ENCODE measurements at regions not wholly inside any gene's neighbourhood (a gene's known extent, or its start where the extent isn't known, plus 50 kb on each side); places are given as distances from the start of the nearest gene placed in this dataset.

DNA sequence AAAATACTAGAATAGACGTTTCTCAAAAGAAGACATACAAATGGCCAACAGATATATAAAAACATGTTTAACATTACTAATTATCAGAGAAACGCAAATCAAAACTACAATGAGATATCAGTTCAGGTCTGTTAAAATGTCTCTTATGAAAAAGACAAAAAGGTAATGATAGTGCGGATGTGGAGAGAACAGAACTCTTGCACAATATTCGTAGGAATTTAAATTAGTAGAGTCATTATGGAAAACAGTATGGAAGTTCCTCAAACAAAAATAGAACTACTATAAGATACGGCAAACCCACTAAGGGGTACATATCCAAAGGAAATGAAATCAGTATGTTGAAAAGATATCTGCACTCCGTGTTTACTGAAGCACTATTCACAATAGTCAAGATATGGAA, 167.5 kb upstream of the CWC22 start:
- TF ChIP-seq, protein P1, sequence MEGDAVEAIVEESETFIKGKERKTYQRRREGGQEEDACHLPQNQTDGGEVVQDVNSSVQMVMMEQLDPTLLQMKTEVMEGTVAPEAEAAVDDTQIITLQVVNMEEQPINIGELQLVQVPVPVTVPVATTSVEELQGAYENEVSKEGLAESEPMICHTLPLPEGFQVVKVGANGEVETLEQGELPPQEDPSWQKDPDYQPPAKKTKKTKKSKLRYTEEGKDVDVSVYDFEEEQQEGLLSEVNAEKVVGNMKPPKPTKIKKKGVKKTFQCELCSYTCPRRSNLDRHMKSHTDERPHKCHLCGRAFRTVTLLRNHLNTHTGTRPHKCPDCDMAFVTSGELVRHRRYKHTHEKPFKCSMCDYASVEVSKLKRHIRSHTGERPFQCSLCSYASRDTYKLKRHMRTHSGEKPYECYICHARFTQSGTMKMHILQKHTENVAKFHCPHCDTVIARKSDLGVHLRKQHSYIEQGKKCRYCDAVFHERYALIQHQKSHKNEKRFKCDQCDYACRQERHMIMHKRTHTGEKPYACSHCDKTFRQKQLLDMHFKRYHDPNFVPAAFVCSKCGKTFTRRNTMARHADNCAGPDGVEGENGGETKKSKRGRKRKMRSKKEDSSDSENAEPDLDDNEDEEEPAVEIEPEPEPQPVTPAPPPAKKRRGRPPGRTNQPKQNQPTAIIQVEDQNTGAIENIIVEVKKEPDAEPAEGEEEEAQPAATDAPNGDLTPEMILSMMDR (IDR thresholded peaks at IDR 0.05), result no peak
- no peak for TF ChIP-seq POLR2A (IDR thresholded peaks at IDR 0.05)

Measured in right lobe of liver (tissue), 4 donors.